ENCODE measurements at regions not wholly inside any gene's neighbourhood (a gene's known extent, or its start where the extent isn't known, plus 50 kb on each side); places are given as distances from the start of the nearest gene placed in this dataset.
A peak's percentile ranks its signal among the peaks of the same experiment; 100 is the strongest.

DNA sequence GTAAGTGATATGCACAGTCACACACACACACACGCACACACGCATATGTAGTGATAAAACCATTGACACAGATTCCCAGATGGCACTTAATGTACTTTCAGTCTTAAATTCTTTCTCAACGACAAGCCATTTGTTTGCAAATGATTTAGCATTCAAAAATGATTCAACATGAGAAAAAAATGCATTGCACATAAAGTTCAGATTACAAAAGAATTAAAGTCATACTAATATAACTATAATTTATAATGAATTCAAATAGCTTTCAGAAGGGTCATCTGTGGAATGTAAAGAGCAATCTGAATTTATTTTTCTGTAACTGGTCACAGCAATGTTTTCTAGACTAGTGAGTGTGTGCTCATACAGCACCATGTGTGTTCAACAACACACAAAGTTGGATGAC is 521.6 kb upstream of the ZNF337 start:
- TF ChIP-seq, protein P1, sequence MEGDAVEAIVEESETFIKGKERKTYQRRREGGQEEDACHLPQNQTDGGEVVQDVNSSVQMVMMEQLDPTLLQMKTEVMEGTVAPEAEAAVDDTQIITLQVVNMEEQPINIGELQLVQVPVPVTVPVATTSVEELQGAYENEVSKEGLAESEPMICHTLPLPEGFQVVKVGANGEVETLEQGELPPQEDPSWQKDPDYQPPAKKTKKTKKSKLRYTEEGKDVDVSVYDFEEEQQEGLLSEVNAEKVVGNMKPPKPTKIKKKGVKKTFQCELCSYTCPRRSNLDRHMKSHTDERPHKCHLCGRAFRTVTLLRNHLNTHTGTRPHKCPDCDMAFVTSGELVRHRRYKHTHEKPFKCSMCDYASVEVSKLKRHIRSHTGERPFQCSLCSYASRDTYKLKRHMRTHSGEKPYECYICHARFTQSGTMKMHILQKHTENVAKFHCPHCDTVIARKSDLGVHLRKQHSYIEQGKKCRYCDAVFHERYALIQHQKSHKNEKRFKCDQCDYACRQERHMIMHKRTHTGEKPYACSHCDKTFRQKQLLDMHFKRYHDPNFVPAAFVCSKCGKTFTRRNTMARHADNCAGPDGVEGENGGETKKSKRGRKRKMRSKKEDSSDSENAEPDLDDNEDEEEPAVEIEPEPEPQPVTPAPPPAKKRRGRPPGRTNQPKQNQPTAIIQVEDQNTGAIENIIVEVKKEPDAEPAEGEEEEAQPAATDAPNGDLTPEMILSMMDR (IDR thresholded peaks at IDR 0.05) = no peak
- 77 to 79% (median 78%) methylated on average over 3 of the region's 3 CpGs for WGBS, 3 donors
- intact Hi-C loops (cut with DNase I) = no loop called here
- Histone ChIP-seq H3K9me3 (no peaks in the 10 kb centered on the region), H3K4me1 (no peaks in the 10 kb centered on the region), H3K27ac (no peak overlapping the region), H3K4me3 (no peak overlapping the region), H3K36me3 (ENCODE audit: insufficient read depth in 1 of 2, low read depth in 1 of 2) (no peaks in the 10 kb centered on the region), H3K27me3 (ENCODE audit: insufficient read depth in 3 of 3, low read length in 2 of 3) (no peaks in the 10 kb centered on the region)
- DNase-seq = no peak
- no peak for ATAC-seq

DNA sequence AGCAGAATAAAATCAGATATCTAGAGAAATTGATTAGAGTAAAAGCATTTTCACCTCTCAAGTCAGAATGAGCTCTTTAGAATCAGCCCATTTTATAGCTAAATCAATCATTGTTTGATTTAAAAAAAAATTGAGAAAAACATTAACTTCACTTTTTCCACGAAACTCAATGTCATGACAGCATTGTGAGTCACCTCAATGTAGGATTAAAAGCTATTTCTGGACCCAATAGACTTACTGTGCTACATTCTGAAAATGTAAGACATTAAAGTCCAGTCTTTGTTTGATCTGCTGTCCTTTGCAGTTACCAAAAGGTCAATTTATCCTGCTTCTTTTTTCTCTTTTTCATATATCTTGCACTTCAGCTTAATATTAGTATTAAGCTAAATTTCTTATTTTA is 519.4 kb upstream of the ZNF337 start:
- no peaks in the 10 kb centered on the region for H3K9me3 ChIP-seq
- DNase-seq = no peak
- WGBS, 3 donors = 13 to 36% (median 30%) methylated on average over 1 of the region's 1 CpG
- no peak overlapping the region for H3K27ac ChIP-seq
- no peaks in the 10 kb centered on the region for H3K4me1 ChIP-seq
- H3K4me3 ChIP-seq = no peak overlapping the region
- H3K36me3 ChIP-seq (ENCODE audit: insufficient read depth in 1 of 2, low read depth in 1 of 2) = no peaks in the 10 kb centered on the region
- ATAC-seq = no peak
- TF ChIP-seq, protein P1 (IDR thresholded peaks at IDR 0.05) = no peak
- intact Hi-C loops (cut with DNase I) = no loop called here
- H3K27me3 ChIP-seq (ENCODE audit: insufficient read depth in 3 of 3, low read length in 2 of 3) = no peaks in the 10 kb centered on the region

DNA sequence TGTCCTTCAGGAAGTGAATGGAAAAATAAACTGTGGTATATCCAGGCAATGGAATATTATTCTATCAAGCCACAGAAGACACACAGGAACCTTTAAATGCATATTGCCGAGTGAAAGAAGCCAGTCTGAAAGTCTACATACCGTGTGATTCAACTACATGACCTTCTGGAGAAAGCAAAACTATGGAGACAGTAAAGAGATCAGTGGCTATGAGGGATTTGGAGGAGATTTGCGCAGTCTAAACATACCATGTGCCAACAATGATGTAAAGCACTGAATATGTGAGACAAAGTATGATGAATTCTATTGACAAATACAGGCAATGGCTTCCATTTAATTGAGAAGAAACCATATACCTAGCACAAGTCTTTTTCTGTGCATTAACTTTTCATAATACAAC is 518.3 kb upstream of the ZNF337 start:
- Histone ChIP-seq H3K4me3 (no peak overlapping the region), H3K9me3 (no peaks in the 10 kb centered on the region), H3K27me3 (ENCODE audit: insufficient read depth in 3 of 3, low read length in 2 of 3) (no peaks in the 10 kb centered on the region), H3K36me3 (ENCODE audit: insufficient read depth in 1 of 2, low read depth in 1 of 2) (no peaks in the 10 kb centered on the region), H3K4me1 (no peaks in the 10 kb centered on the region), H3K27ac (no peak overlapping the region)
- TF ChIP-seq, protein P1 (IDR thresholded peaks at IDR 0.05) = no peak
- ATAC-seq (no peak), DNase-seq (no peak)
- intact Hi-C loops (cut with DNase I) = no loop called here
- 52 to 56% (median 54%) methylated on average over 3 of the region's 3 CpGs for WGBS, 3 donors

DNA sequence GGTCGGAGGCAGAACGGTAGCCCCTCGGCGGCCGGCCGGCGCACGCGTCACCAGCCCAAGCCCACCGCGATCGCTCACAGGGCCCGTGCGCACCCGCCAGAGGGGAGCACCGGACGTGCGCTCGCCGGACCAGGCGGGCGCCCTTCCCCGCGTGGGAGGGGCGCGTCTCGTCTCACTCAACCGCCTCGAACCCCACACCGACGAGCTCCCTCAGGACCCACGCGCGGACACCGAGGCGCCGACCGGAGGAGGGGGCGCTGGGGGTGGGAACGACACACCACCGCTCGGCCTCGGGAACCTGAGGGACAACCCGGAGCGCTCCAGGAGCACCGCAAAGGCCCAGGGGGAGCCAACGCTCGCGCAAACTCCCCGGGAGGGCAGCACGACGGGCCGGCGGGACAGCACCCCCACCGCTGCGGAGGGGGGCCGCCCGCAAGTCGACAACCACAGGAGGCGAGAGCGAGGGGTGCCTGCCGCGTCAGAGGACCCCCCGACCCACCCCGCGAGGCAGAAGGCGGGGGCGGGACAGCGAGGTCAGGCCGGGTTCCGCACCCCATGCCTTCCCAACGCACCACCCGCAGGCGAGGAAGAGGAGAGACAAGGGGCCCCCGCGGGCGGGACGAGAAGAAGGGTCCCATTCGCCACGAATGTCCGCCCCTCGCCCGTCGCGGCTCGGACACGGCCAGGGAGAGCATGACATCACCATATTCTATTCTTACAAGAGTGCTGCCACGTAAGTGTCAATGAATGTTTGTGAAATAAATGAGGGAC is 512.7 kb upstream of the ZNF337 start:
- DNase-seq = peak; percentile 7 to 47
- Histone ChIP-seq H3K4me1 (no peaks in the 10 kb centered on the region), H3K36me3 (ENCODE audit: insufficient read depth in 1 of 2, low read depth in 1 of 2) (no peaks in the 10 kb centered on the region), H3K9me3 (no peaks in the 10 kb centered on the region), H3K27me3 (ENCODE audit: insufficient read depth in 3 of 3, low read length in 2 of 3) (peaks cover 0 to 39% (median 15%) of the 10 kb centered on the region in 3 donors), H3K4me3 (no peak overlapping the region), H3K27ac (no peak overlapping the region)
- no peak for ATAC-seq
- 3 to 4% (median 3%) methylated on average over 59 to 88 of the region's 88 CpGs for WGBS, 3 donors
- intact Hi-C loops (cut with DNase I) = no loop called here
- TF ChIP-seq, protein P1 (IDR thresholded peaks at IDR 0.05) = no peak
